H1 (cell line): ENCODE measurements at regions not wholly inside any gene's neighbourhood (a gene's known extent, or its start where the extent isn't known, plus 50 kb on each side); places are given as distances from the start of the nearest gene placed in this dataset.

ENCODE experiments used
- CTCF ChIA-PET: fragments of 300-600 bp; sonication (Branson Sonifier 250); formaldehyde crosslinking; loops from one replicate; lab custom pipeline; 2021; ENCODE audit not compliant: partially characterized antibody; lab: Charles Lee
- POLR2A ChIA-PET: fragments of 300-600 bp; sonication (Branson Sonifier 250); formaldehyde crosslinking; loops from one replicate; lab custom pipeline; 2021; ENCODE audit warnings: inconsistent platforms; ENCODE audit not compliant: partially characterized antibody; lab: Charles Lee
- DNase-seq, 2 experiments: peaks; one replicate each; pipeline versions ENCODE4 v3.0.0 to v3.0.0-alpha.2; 2010 to 2022; ENCODE audit warnings: low spot score in 2 of 2, low read depth in 1 of 2, mixed read lengths in 1 of 2
- FAIRE-seq: peaks from 2 replicates; lab custom pipeline; 2011; peaks lifted over from hg19 to GRCh38; lab: Jason Lieb, UNC
- H2AFZ ChIP-seq: 2 replicates; pipeline ENCODE4 v1.8.1; 2012; ENCODE audit warnings: low read length, inconsistent platforms
- H2AK5ac ChIP-seq: 2 replicates; pipeline ENCODE4 v1.6.1; 2013; ENCODE audit warnings: low read depth, low read length
- H2BK120ac ChIP-seq: replicated peaks from 2 replicates; pipeline ENCODE3; 2013; ENCODE audit warnings: low read depth, low read length, inconsistent platforms
- H2BK12ac ChIP-seq: 2 replicates; pipeline ENCODE4 v1.6.1; 2013; ENCODE audit warnings: low read depth, low read length
- H2BK15ac ChIP-seq: 2 replicates; pipeline ENCODE4 v1.6.1; 2013; ENCODE audit warnings: low read length
- H2BK20ac ChIP-seq: 2 replicates; pipeline ENCODE4 v1.6.1; 2013; ENCODE audit warnings: low read length
- H2BK5ac ChIP-seq: 2 replicates; pipeline ENCODE4 v1.6.1; 2013; ENCODE audit warnings: low read depth, low read length
- H3K14ac ChIP-seq: 2 replicates; pipeline ENCODE4 v1.6.1; 2013; ENCODE audit warnings: inconsistent platforms; ENCODE audit not compliant: insufficient read length
- H3K18ac ChIP-seq: 2 replicates; pipeline ENCODE4 v1.6.1; 2013; ENCODE audit warnings: low read length; ENCODE audit errors: extremely low read depth
- H3K23ac ChIP-seq: 2 replicates; pipeline ENCODE4 v1.6.1; 2013; ENCODE audit warnings: inconsistent platforms; ENCODE audit not compliant: insufficient read length
- H3K23me2 ChIP-seq: 2 replicates; pipeline ENCODE4 v1.6.1; 2013; ENCODE audit warnings: low read depth, low read length
- H3K27ac ChIP-seq: 2 replicates; pipeline ENCODE4 v1.6.1; 2011; ENCODE audit warnings: low read depth, low read length, inconsistent platforms
- H3K27me3 ChIP-seq, 4 experiments: replicated peaks in 1 of 4; 1 replicate in 1 of 4; 2 replicates in 3 of 4; pipeline versions ENCODE4 v1.6.1 to v1.8.1; 2011 to 2013; ENCODE audit warnings: low read length in 3 of 4, mild to moderate bottlenecking in 3 of 4, inconsistent platforms in 2 of 4, mixed read lengths in 2 of 4, moderate library complexity in 1 of 4; ENCODE audit not compliant: control insufficient read depth in 3 of 4, insufficient read depth in 3 of 4; ENCODE audit errors: extremely low read depth in 1 of 4
- H3K36me3 ChIP-seq, 4 experiments: 2 replicates each; pipeline versions ENCODE4 v1.6.1 to v1.8.1; 2011 to 2013; ENCODE audit warnings: mild to moderate bottlenecking in 4 of 4, low read length in 3 of 4, moderate library complexity in 2 of 4, control low read depth in 1 of 4, inconsistent platforms in 1 of 4; ENCODE audit not compliant: insufficient read depth in 4 of 4, control insufficient read depth in 2 of 4
- H3K4ac ChIP-seq: replicated peaks from 2 replicates; pipeline ENCODE3; 2013; ENCODE audit warnings: low read length, low read depth, mixed read lengths, inconsistent platforms; ENCODE audit not compliant: insufficient read length
- H3K4me1 ChIP-seq, 4 experiments: replicated peaks in 1 of 4; 1 replicate in 1 of 4; 2 replicates in 3 of 4; pipeline versions ENCODE4 v1.6.1 to v1.8.1; 2011 to 2013; ENCODE audit warnings: low read length in 3 of 4, inconsistent platforms in 2 of 4, mixed read lengths in 1 of 4; ENCODE audit not compliant: insufficient read depth in 4 of 4, control insufficient read depth in 3 of 4
- H3K4me2 ChIP-seq, 2 experiments: 2 replicates each; pipeline versions ENCODE4 v1.6.1 to v1.8.1; 2011 to 2013; ENCODE audit warnings: low read depth in 2 of 2, low read length in 2 of 2, control low read depth in 1 of 2, inconsistent platforms in 1 of 2, mild to moderate bottlenecking in 1 of 2; ENCODE audit not compliant: insufficient read depth in 1 of 2
- H3K4me3 ChIP-seq, 4 experiments: fragments of 200-600, 300-600 bp in 1 of 4; sonication (generic), shearing (Covaris generic), sonication (Bioruptor Twin) in 1 of 4; 2 replicates each; pipeline versions ENCODE4 v1.5.1 to v1.8.1; 2011 to 2016; ENCODE audit warnings: low read length in 4 of 4, low read depth in 3 of 4, control low read depth in 2 of 4, inconsistent platforms in 2 of 4, mild to moderate bottlenecking in 2 of 4, mixed read lengths in 1 of 4, moderate library complexity in 1 of 4; ENCODE audit not compliant: insufficient read depth in 2 of 4; ENCODE audit errors: extremely low read depth in 1 of 4
- H3K56ac ChIP-seq: replicated peaks from 2 replicates; pipeline ENCODE3; 2013; ENCODE audit warnings: low read depth, mild to moderate bottlenecking, mixed read lengths, low read length, inconsistent platforms; ENCODE audit not compliant: insufficient read length
- H3K79me1 ChIP-seq: 2 replicates; pipeline ENCODE4 v1.6.1; 2013; ENCODE audit warnings: low read depth, low read length, control low read depth
- H3K79me2 ChIP-seq, 2 experiments: 2 replicates each; pipeline versions ENCODE4 v1.6.1 to v1.8.1; 2012 to 2013; ENCODE audit warnings: low read length in 2 of 2, mild to moderate bottlenecking in 2 of 2, inconsistent platforms in 1 of 2; ENCODE audit not compliant: insufficient read depth in 2 of 2, control insufficient read depth in 1 of 2
- H3K9ac ChIP-seq, 4 experiments: replicated peaks in 1 of 4; 1 replicate in 1 of 4; 2 replicates in 3 of 4; pipeline versions ENCODE4 v1.6.1 to v1.8.1; 2011 to 2013; ENCODE audit warnings: low read depth in 3 of 4, low read length in 3 of 4, control low read depth in 2 of 4, mild to moderate bottlenecking in 2 of 4, moderate library complexity in 2 of 4, inconsistent platforms in 1 of 4; ENCODE audit errors: extremely low read depth in 1 of 4
- H3K9me3 ChIP-seq, 2 experiments: 2 replicates each; pipeline versions ENCODE4 v1.6.1 to v1.8.1; 2012 to 2013; ENCODE audit warnings: mild to moderate bottlenecking in 2 of 2, moderate library complexity in 2 of 2, control low read depth in 1 of 2, inconsistent platforms in 1 of 2, low read depth in 1 of 2, low read length in 1 of 2, mixed read lengths in 1 of 2; ENCODE audit not compliant: insufficient read depth in 2 of 2
- H4K20me1 ChIP-seq, 2 experiments: replicated peaks in 1 of 2; 2 replicates each; pipeline versions ENCODE3 to v1.8.1; 2011 to 2013; ENCODE audit warnings: inconsistent platforms in 2 of 2, low read length in 2 of 2, mild to moderate bottlenecking in 1 of 2; ENCODE audit not compliant: insufficient read depth in 2 of 2, control insufficient read depth in 1 of 2
- H4K5ac ChIP-seq: 2 replicates; pipeline ENCODE4 v1.6.1; 2013; ENCODE audit warnings: low read length, low read depth, mixed read lengths, inconsistent platforms; ENCODE audit not compliant: insufficient read length
- H4K8ac ChIP-seq: 2 replicates; pipeline ENCODE4 v1.8.0; 2013; ENCODE audit warnings: mild to moderate bottlenecking, moderate library complexity, low read length, inconsistent platforms; ENCODE audit not compliant: insufficient read depth; ENCODE audit errors: extremely low read depth
- H4K91ac ChIP-seq: replicated peaks from 2 replicates; pipeline ENCODE3; 2013; ENCODE audit warnings: low read length, mixed read lengths, inconsistent platforms; ENCODE audit not compliant: insufficient read length
- CTBP2 ChIP-seq: IDR thresholded peaks from 2 replicates; pipeline ENCODE4 v1.7.0; 2011; ENCODE audit warnings: borderline replicate concordance, mild to moderate bottlenecking, moderate library complexity, mixed read lengths, low read length; ENCODE audit not compliant: insufficient read depth, insufficient read length
- USF2 ChIP-seq: IDR thresholded peaks from 2 replicates; pipeline ENCODE4 v1.6.1; 2011; ENCODE audit warnings: low read length, improper control_type of control experiment
- WGBS, 2 experiments: shearing (Covaris generic) in 1 of 2; methylation state at CpG; one replicate each; pipeline versions ENCODE4 v1.1.6 to v1.1.7; 2013 to 2015; ENCODE audit warnings: low lambda C conversion rate in 2 of 2, mixed read lengths in 2 of 2, inconsistent platforms in 1 of 2, low coverage in 1 of 2, missing lambda C conversion rate in 1 of 2; ENCODE audit not compliant: insufficient replicate concordance in 2 of 2, insufficient coverage in 1 of 2, insufficient read length in 1 of 2; ENCODE audit errors: extremely low coverage in 1 of 2, missing lambda C conversion rate in 1 of 2; 5-methylcytosine and 5-hydroxymethylcytosine counted together

GRCh38 chr1:14034506-14034905 lies 334.5 kb downstream of the PRDM2 start:
- no peak overlapping the region for H3K4ac ChIP-seq
- H2BK20ac ChIP-seq: no peak overlapping the region
- no peaks in the 10 kb centered on the region; the same call in 1 of the 2 replicates for H3K23me2 ChIP-seq
- CTCF ChIA-PET: no interaction called here
- no peaks in the 10 kb centered on the region for H3K79me1 ChIP-seq
- no peak overlapping the region for H3K14ac ChIP-seq
- no peak overlapping the region for H2AK5ac ChIP-seq
- H3K23ac ChIP-seq: no peak overlapping the region
- POLR2A ChIA-PET: no interaction called here
- DNase-seq: no peak
- H3K4me3 ChIP-seq: no peak overlapping the region
- no peak for TF ChIP-seq CTBP2
- no peak for TF ChIP-seq USF2
- H3K79me2 ChIP-seq: no peaks in the 10 kb centered on the region
- no peak overlapping the region for H3K27ac ChIP-seq
- WGBS, 2 experiments: 82% methylated on average over 5 of the region's 5 CpGs; no CpG with 5 or more reads in 1 of the 2 experiments
- H3K56ac ChIP-seq: no peak overlapping the region
- H4K8ac ChIP-seq: no peak overlapping the region
- no peak overlapping the region for H2BK12ac ChIP-seq
- H3K4me2 ChIP-seq: no peak overlapping the region
- FAIRE-seq: no peak
- H4K20me1 ChIP-seq: no peaks in the 10 kb centered on the region
- H2BK5ac ChIP-seq: no peak overlapping the region
- H3K9ac ChIP-seq: no peak overlapping the region
- H3K9me3 ChIP-seq: peaks cover 22 to 24% of the 10 kb centered on the region in 2 experiments
- H4K5ac ChIP-seq: no peak overlapping the region
- H2AFZ ChIP-seq: no peak overlapping the region
- H3K36me3 ChIP-seq: no peaks in the 10 kb centered on the region
- H2BK120ac ChIP-seq: no peak overlapping the region
- no peak overlapping the region for H4K91ac ChIP-seq
- no peaks in the 10 kb centered on the region for H3K27me3 ChIP-seq
- H3K4me1 ChIP-seq: no peaks in the 10 kb centered on the region
- no peak overlapping the region for H3K18ac ChIP-seq
- H2BK15ac ChIP-seq: no peak overlapping the region
